Keratinocyte (primary cell): ENCODE measurements at regions not wholly inside any gene's neighbourhood (a gene's known extent, or its start where the extent isn't known, plus 50 kb on each side); places are given as distances from the start of the nearest gene placed in this dataset.

ENCODE experiments used
- DNase-seq: peaks from one replicate; pipeline ENCODE4 v3.0.0-alpha.2; 2011; ENCODE audit warnings: low read depth, missing footprints, low spot score
- FAIRE-seq: peaks from 2 replicates; lab custom pipeline; 2011; peaks lifted over from hg19 to GRCh38; lab: Jason Lieb, UNC
- H2AFZ ChIP-seq: 2 replicates; pipeline ENCODE4 v1.6.0; 2012; ENCODE audit warnings: low read length, control low read depth, inconsistent platforms; ENCODE audit not compliant: control insufficient read depth
- H3K27ac ChIP-seq: 2 replicates; pipeline ENCODE4 v1.5.1; 2011; ENCODE audit warnings: low read length; ENCODE audit not compliant: control insufficient read depth, insufficient read depth
- H3K27me3 ChIP-seq: 3 replicates; pipeline ENCODE4 v1.6.0; 2011; ENCODE audit warnings: low read length; ENCODE audit not compliant: control insufficient read depth, insufficient read depth; ENCODE audit errors: extremely low read depth
- H3K36me3 ChIP-seq, 2 experiments: 2 replicates in 1 of 2; 3 replicates in 1 of 2; pipeline ENCODE4 v1.5.1; 2011; ENCODE audit warnings: low read length in 2 of 2, mild to moderate bottlenecking in 1 of 2; ENCODE audit not compliant: control insufficient read depth in 2 of 2, insufficient read depth in 2 of 2; ENCODE audit errors: extremely low read depth in 1 of 2
- H3K4me1 ChIP-seq: 3 replicates; pipeline ENCODE4 v1.5.1; 2011; ENCODE audit warnings: low read length; ENCODE audit not compliant: control insufficient read depth, insufficient read depth; ENCODE audit errors: extremely low read depth
- H3K4me2 ChIP-seq: 3 replicates; pipeline ENCODE4 v1.6.0; 2011; ENCODE audit warnings: low read depth, low read length; ENCODE audit not compliant: control insufficient read depth, insufficient read depth; ENCODE audit errors: extremely low read depth
- H3K4me3 ChIP-seq, 3 experiments: fragments of 200-600 bp in 1 of 3; sonication (generic) in 1 of 3; 2 replicates in 2 of 3; 3 replicates in 1 of 3; pipeline ENCODE4 v1.5.1; 2011 to 2016; ENCODE audit warnings: low read length in 3 of 3, mild to moderate bottlenecking in 3 of 3, control low read depth in 2 of 3, inconsistent platforms in 1 of 3, low read depth in 1 of 3, mixed read lengths in 1 of 3, mixed run types in 1 of 3, moderate library complexity in 1 of 3; ENCODE audit not compliant: control insufficient read depth in 2 of 3, insufficient read depth in 2 of 3; ENCODE audit errors: extremely low read depth in 1 of 3
- H3K79me2 ChIP-seq: 2 replicates; pipeline ENCODE4 v1.6.0; 2012; ENCODE audit warnings: low read length; ENCODE audit not compliant: control insufficient read depth, insufficient read depth
- H3K9ac ChIP-seq: 3 replicates; pipeline ENCODE4 v1.6.0; 2011; ENCODE audit warnings: low read length; ENCODE audit not compliant: control insufficient read depth, insufficient read depth; ENCODE audit errors: extremely low read depth
- H3K9me1 ChIP-seq: 3 replicates; pipeline ENCODE4 v1.6.0; 2011; ENCODE audit warnings: low read length; ENCODE audit not compliant: control insufficient read depth, insufficient read depth; ENCODE audit errors: extremely low read depth
- H3K9me3 ChIP-seq: 2 replicates; pipeline ENCODE4 v1.5.1; 2012; ENCODE audit warnings: low read depth, low read length; ENCODE audit not compliant: control insufficient read depth
- H4K20me1 ChIP-seq: 3 replicates; pipeline ENCODE4 v1.6.0; 2011; ENCODE audit warnings: low read length; ENCODE audit not compliant: control insufficient read depth, insufficient read depth; ENCODE audit errors: extremely low read depth
- CTCF ChIP-seq, 3 experiments: IDR thresholded peaks in 1 of 3; conservative IDR thresholded peaks in 1 of 3; optimal IDR thresholded peaks in 1 of 3; 2 replicates in 2 of 3; 3 replicates in 1 of 3; pipeline versions ENCODE3 to v1.5.1; 2011; ENCODE audit warnings: low read length in 3 of 3, mild to moderate bottlenecking in 3 of 3, moderate library complexity in 2 of 3, control low read depth in 1 of 3, inconsistent platforms in 1 of 3; ENCODE audit not compliant: insufficient read depth in 2 of 3; ENCODE audit errors: extremely low read depth in 1 of 3
- EZH2 ChIP-seq: IDR thresholded peaks from one replicate; pipeline ENCODE4 v1.6.1; 2012; ENCODE audit warnings: inconsistent platforms, mild to moderate bottlenecking, low read length, moderate library complexity
- dilution Hi-C: fragments of 300-500 bp; cut with MboI; formaldehyde crosslinking; loops from one replicate; pipeline ENCODE4 v1.7.0; 2020; ENCODE audit warnings: low sequenced_read_pairs; ENCODE audit not compliant: extremely low pct_ligation_motif_present

GRCh38 chr2:5089409-5089808, 602.8 kb upstream of the SOX11 start:
- Histone ChIP-seq H3K27me3 (no peaks in the 10 kb centered on the region), H3K4me1 (no peaks in the 10 kb centered on the region), H3K27ac (no peak overlapping the region), H3K36me3 (no peaks in the 10 kb centered on the region), H2AFZ (no peak overlapping the region), H3K9me1 (no peaks in the 10 kb centered on the region), H3K9me3 (peaks cover 3% of the 10 kb centered on the region), H3K79me2 (no peaks in the 10 kb centered on the region), H4K20me1 (no peaks in the 10 kb centered on the region), H3K9ac (no peak overlapping the region), H3K4me2 (no peak overlapping the region), H3K4me3 (no peak overlapping the region)
- dilution Hi-C loops = no loop called here
- TF ChIP-seq EZH2 = no peak
- TF ChIP-seq CTCF (optimal IDR thresholded peaks at IDR 0.05 in 1 of 3, IDR thresholded peaks at IDR 0.05 in 1 of 3, conservative IDR thresholded peaks at IDR 0.05 in 1 of 3; ENCODE audit: extremely low read depth in 1 of 3, insufficient read depth in 2 of 3, low read length in 3 of 3) = no peak
- DNase-seq (no peak), FAIRE-seq (no peak)

GRCh38 chr2:5093056-5093455, 599.1 kb upstream of the SOX11 start:
- Histone ChIP-seq H3K36me3 (no peaks in the 10 kb centered on the region), H3K9me3 (peaks cover 3% of the 10 kb centered on the region), H3K4me2 (no peak overlapping the region), H3K4me3 (no peak overlapping the region), H3K79me2 (no peaks in the 10 kb centered on the region), H3K27me3 (no peaks in the 10 kb centered on the region), H3K9ac (no peak overlapping the region), H3K4me1 (no peaks in the 10 kb centered on the region), H3K9me1 (no peaks in the 10 kb centered on the region), H2AFZ (no peak overlapping the region), H4K20me1 (no peaks in the 10 kb centered on the region), H3K27ac (no peak overlapping the region)
- dilution Hi-C loops = no loop called here
- FAIRE-seq = no peak
- no peak for TF ChIP-seq CTCF (optimal IDR thresholded peaks at IDR 0.05 in 1 of 3, IDR thresholded peaks at IDR 0.05 in 1 of 3, conservative IDR thresholded peaks at IDR 0.05 in 1 of 3; ENCODE audit: extremely low read depth in 1 of 3, insufficient read depth in 2 of 3, low read length in 3 of 3)
- no peak for TF ChIP-seq EZH2
- no peak for DNase-seq
